Keratinocyte (primary cell): ENCODE measurements at regions not wholly inside any gene's neighbourhood (a gene's known extent, or its start where the extent isn't known, plus 50 kb on each side); places are given as distances from the start of the nearest gene placed in this dataset.

Experiments
- EZH2 ChIP-seq: IDR thresholded peaks from one replicate; pipeline ENCODE4 v1.6.1; 2012; ENCODE audit warnings: inconsistent platforms, mild to moderate bottlenecking, low read length, moderate library complexity
- TF ChIP-seq, protein P1 (sequence below), 3 experiments: IDR thresholded peaks in 1 of 3; conservative IDR thresholded peaks in 1 of 3; optimal IDR thresholded peaks in 1 of 3; 2 replicates in 2 of 3; 3 replicates in 1 of 3; pipeline versions ENCODE3 to v1.5.1; 2011; ENCODE audit warnings: low read length in 3 of 3, mild to moderate bottlenecking in 3 of 3, moderate library complexity in 2 of 3, control low read depth in 1 of 3, inconsistent platforms in 1 of 3; ENCODE audit not compliant: insufficient read depth in 2 of 3; ENCODE audit errors: extremely low read depth in 1 of 3

DNA sequence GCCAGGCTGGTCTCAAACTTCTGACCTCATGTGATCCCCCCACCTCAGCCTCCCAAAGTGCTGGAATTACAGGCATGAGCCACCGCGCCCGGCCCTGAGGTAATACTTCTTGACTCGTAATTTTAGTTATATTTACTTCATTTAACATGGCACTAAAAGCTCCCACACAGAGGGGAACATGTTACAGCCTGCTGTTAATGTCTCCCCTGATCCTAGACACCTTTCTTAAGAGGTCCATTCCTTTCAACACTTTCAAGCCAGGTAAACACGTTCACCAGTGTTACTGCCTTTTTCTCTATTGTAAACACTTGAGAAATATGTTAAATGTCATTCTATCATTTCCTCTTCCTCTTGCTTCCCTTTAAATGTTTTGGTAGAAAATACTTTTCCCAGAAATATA lies 161.4 kb downstream of the METTL4 start:
- TF ChIP-seq, protein P1, sequence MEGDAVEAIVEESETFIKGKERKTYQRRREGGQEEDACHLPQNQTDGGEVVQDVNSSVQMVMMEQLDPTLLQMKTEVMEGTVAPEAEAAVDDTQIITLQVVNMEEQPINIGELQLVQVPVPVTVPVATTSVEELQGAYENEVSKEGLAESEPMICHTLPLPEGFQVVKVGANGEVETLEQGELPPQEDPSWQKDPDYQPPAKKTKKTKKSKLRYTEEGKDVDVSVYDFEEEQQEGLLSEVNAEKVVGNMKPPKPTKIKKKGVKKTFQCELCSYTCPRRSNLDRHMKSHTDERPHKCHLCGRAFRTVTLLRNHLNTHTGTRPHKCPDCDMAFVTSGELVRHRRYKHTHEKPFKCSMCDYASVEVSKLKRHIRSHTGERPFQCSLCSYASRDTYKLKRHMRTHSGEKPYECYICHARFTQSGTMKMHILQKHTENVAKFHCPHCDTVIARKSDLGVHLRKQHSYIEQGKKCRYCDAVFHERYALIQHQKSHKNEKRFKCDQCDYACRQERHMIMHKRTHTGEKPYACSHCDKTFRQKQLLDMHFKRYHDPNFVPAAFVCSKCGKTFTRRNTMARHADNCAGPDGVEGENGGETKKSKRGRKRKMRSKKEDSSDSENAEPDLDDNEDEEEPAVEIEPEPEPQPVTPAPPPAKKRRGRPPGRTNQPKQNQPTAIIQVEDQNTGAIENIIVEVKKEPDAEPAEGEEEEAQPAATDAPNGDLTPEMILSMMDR (optimal IDR thresholded peaks at IDR 0.05 in 1 of 3, IDR thresholded peaks at IDR 0.05 in 1 of 3, conservative IDR thresholded peaks at IDR 0.05 in 1 of 3; ENCODE audit: extremely low read depth in 1 of 3, insufficient read depth in 2 of 3, low read length in 3 of 3) = no peak
- TF ChIP-seq EZH2 = no peak
